ENCODE measurements at regions not wholly inside any gene's neighbourhood (a gene's known extent, or its start where the extent isn't known, plus 50 kb on each side); places are given as distances from the start of the nearest gene placed in this dataset.

DNA sequence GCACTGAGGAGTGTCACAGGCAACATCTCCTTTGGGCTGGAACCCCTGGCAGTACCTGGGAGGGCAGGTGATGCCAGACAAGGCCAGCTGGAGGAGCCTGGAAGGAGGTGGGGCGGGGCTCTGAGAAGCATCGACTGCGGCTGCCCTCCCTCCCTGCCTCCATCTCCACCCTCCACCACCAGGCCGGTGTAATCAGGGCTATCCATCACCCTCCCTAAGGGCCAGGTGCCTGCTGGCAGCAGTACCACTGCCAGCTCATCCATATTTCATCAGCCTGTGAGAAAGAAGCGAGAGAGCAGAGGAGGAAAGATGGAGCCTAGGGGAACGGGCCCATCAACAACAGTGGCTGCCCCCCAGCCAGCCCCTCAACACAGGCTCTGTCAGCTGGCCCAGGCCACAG is 51.4 kb upstream of the RASD2 start:
- Histone ChIP-seq H3K4me1 (ENCODE audit: control insufficient read depth in 1 of 2, insufficient read depth in 2 of 2, low read depth in 1 of 2, low read length in 1 of 2) (peaks cover 0 to 20% of the 10 kb centered on the region in 2 experiments; a peak in 1 of 4 replicates), H3K27me3 (ENCODE audit: insufficient read depth) (no peaks in the 10 kb centered on the region), H3F3A (replicated peaks; ENCODE audit: insufficient read depth) (peaks cover 2% of the 10 kb centered on the region), H3K4me3 (ENCODE audit: low read depth in 2 of 2, low read length in 1 of 2) (no peak overlapping the region), H3K36me3 (replicated peaks in 1 of 2; ENCODE audit: control insufficient read depth in 1 of 2, insufficient read depth in 2 of 2, low read length in 1 of 2) (no peaks in the 10 kb centered on the region), H3K9me3 (no peaks in the 10 kb centered on the region), H3K4me2 (no peak overlapping the region), H2AFZ (ENCODE audit: low read depth) (no peak overlapping the region), H3K9ac (no peak overlapping the region), H3K27ac (ENCODE audit: low read depth in 2 of 2, low read length in 1 of 2) (no peak overlapping the region; a peak in 1 of 4 replicates), H3K79me2 (ENCODE audit: insufficient read depth) (no peaks in the 10 kb centered on the region), H4K20me1 (ENCODE audit: insufficient read depth) (no peaks in the 10 kb centered on the region), H3K9me2 (no peaks in the 10 kb centered on the region)
- TF ChIP-seq, protein P1, sequence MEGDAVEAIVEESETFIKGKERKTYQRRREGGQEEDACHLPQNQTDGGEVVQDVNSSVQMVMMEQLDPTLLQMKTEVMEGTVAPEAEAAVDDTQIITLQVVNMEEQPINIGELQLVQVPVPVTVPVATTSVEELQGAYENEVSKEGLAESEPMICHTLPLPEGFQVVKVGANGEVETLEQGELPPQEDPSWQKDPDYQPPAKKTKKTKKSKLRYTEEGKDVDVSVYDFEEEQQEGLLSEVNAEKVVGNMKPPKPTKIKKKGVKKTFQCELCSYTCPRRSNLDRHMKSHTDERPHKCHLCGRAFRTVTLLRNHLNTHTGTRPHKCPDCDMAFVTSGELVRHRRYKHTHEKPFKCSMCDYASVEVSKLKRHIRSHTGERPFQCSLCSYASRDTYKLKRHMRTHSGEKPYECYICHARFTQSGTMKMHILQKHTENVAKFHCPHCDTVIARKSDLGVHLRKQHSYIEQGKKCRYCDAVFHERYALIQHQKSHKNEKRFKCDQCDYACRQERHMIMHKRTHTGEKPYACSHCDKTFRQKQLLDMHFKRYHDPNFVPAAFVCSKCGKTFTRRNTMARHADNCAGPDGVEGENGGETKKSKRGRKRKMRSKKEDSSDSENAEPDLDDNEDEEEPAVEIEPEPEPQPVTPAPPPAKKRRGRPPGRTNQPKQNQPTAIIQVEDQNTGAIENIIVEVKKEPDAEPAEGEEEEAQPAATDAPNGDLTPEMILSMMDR (IDR thresholded peaks at IDR 0.05): no peak
- no peak for TF ChIP-seq TEAD4 (IDR thresholded peaks at IDR 0.05; ENCODE audit: borderline replicate concordance, insufficient read depth)
- TF ChIP-seq GABPA (IDR thresholded peaks at IDR 0.05; ENCODE audit: low read depth): no peak
- TF ChIP-seq EZH2phosphoT487 (IDR thresholded peaks at IDR 0.05; ENCODE audit: borderline replicate concordance, low read depth): no peak
- TF ChIP-seq, protein P2, sequence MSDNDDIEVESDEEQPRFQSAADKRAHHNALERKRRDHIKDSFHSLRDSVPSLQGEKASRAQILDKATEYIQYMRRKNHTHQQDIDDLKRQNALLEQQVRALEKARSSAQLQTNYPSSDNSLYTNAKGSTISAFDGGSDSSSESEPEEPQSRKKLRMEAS (IDR thresholded peaks at IDR 0.05; ENCODE audit: low read depth): no peak
- TF ChIP-seq ELF1 (IDR thresholded peaks at IDR 0.05): no peak
- TF ChIP-seq GATA2 (CRISPR knock-in tag; IDR thresholded peaks at IDR 0.05): peak; percentile 92
- TF ChIP-seq SIN3A (IDR thresholded peaks at IDR 0.05; ENCODE audit: borderline replicate concordance, low read depth, low read length): no peak
- TF ChIP-seq EP300 (IDR thresholded peaks at IDR 0.05; ENCODE audit: borderline replicate concordance in 1 of 2, low read depth in 1 of 2, low read length in 1 of 2): peak in 1 of 2 experiments; percentile 41; a peak in 1 of 4 replicates
- TF ChIP-seq NFIC (IDR thresholded peaks at IDR 0.05; ENCODE audit: borderline replicate concordance): peak; percentile 45
- TF ChIP-seq SMC3 (IDR thresholded peaks at IDR 0.05; ENCODE audit: low read depth, low read length): no peak
- TF ChIP-seq, protein P3, sequence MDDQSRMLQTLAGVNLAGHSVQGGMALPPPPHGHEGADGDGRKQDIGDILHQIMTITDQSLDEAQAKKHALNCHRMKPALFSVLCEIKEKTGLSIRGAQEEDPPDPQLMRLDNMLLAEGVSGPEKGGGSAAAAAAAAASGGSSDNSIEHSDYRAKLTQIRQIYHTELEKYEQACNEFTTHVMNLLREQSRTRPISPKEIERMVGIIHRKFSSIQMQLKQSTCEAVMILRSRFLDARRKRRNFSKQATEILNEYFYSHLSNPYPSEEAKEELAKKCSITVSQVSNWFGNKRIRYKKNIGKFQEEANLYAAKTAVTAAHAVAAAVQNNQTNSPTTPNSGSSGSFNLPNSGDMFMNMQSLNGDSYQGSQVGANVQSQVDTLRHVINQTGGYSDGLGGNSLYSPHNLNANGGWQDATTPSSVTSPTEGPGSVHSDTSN (IDR thresholded peaks at IDR 0.05): peak; percentile 48
- TF ChIP-seq RXRA (IDR thresholded peaks at IDR 0.05; ENCODE audit: borderline replicate concordance, low read depth): no peak
- 0 out of 2 replicates have a peak, but pooled peaks have one; percentile 25 for TF ChIP-seq TCF12 (IDR thresholded peaks at IDR 0.05)
- TF ChIP-seq, protein P4, sequence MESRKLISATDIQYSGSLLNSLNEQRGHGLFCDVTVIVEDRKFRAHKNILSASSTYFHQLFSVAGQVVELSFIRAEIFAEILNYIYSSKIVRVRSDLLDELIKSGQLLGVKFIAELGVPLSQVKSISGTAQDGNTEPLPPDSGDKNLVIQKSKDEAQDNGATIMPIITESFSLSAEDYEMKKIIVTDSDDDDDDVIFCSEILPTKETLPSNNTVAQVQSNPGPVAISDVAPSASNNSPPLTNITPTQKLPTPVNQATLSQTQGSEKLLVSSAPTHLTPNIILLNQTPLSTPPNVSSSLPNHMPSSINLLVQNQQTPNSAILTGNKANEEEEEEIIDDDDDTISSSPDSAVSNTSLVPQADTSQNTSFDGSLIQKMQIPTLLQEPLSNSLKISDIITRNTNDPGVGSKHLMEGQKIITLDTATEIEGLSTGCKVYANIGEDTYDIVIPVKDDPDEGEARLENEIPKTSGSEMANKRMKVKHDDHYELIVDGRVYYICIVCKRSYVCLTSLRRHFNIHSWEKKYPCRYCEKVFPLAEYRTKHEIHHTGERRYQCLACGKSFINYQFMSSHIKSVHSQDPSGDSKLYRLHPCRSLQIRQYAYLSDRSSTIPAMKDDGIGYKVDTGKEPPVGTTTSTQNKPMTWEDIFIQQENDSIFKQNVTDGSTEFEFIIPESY (IDR thresholded peaks at IDR 0.05; ENCODE audit: borderline replicate concordance, low read depth): no peak
- peak; percentile 65; the same call in 1 of the 2 replicates for TF ChIP-seq FOXJ3 (CRISPR knock-in tag; IDR thresholded peaks at IDR 0.05)
- no peak for TF ChIP-seq TAF1 (IDR thresholded peaks at IDR 0.05; ENCODE audit: borderline replicate concordance, low read depth, low read length)
- POLR2A ChIA-PET: interaction anchor here (1.1 to 1.4 kb wide), 2 partner anchors 22 to 28 kb away, joined by 3 read pairs; no protein-coding TSS in a partner anchor
- DNase-seq: peak; percentile 72
- CTCF ChIA-PET: interaction anchor here (1.4 to 2.1 kb wide), 4 partner anchors 9 to 94 kb away, joined by 5 to 8 read pairs (median 7); no protein-coding TSS in a partner anchor
- 57% methylated on average over 4 of the region's 6 CpGs for WGBS (ENCODE audit: low lambda C conversion rate)

Measured in SK-N-SH (cell line).